ENCODE measurements at regions not wholly inside any gene's neighbourhood (a gene's known extent, or its start where the extent isn't known, plus 50 kb on each side); places are given as distances from the start of the nearest gene placed in this dataset.

DNA sequence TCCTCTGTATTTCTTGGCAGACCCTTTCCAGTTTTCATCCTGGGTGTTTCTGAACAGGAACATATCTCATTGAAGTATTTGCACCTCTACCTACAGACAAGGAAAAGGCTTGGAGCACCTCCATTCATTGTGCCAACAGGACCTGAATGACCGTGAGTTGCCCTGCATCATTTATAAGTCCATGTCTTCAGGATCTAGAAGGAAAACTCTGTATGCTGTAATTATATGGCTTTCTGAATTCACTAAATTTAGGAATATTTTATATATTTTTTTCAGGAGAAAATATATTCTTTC, 402.3 kb upstream of the SLC14A2 start:
- H3K9ac ChIP-seq = no peak overlapping the region
- peak overlapping the region; percentile 48 for H2AFZ ChIP-seq (replicated peaks)
- TF ChIP-seq EZH2 (IDR thresholded peaks at IDR 0.05) (no peak), EZH2phosphoT487 (IDR thresholded peaks at IDR 0.05) (no peak)
- TF ChIP-seq, protein P1, sequence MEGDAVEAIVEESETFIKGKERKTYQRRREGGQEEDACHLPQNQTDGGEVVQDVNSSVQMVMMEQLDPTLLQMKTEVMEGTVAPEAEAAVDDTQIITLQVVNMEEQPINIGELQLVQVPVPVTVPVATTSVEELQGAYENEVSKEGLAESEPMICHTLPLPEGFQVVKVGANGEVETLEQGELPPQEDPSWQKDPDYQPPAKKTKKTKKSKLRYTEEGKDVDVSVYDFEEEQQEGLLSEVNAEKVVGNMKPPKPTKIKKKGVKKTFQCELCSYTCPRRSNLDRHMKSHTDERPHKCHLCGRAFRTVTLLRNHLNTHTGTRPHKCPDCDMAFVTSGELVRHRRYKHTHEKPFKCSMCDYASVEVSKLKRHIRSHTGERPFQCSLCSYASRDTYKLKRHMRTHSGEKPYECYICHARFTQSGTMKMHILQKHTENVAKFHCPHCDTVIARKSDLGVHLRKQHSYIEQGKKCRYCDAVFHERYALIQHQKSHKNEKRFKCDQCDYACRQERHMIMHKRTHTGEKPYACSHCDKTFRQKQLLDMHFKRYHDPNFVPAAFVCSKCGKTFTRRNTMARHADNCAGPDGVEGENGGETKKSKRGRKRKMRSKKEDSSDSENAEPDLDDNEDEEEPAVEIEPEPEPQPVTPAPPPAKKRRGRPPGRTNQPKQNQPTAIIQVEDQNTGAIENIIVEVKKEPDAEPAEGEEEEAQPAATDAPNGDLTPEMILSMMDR (IDR thresholded peaks at IDR 0.05) = no peak
- H3K4me2 ChIP-seq = no peak overlapping the region
- Mint-ChIP-seq H3K4me1 (peaks cover 8% of the 10 kb centered on the region), H3K27me3 (ENCODE audit: insufficient read depth, low read depth) (no peaks in the 10 kb centered on the region), H3K9me3 (peaks cover 11% of the 10 kb centered on the region), H3K36me3 (no peaks in the 10 kb centered on the region), H3K4me3 (no peak overlapping the region), H3K27ac (no peak overlapping the region)
- no peak overlapping the region for H3K4me3 ChIP-seq
- DNase-seq (ENCODE audit: low spot score) = no peak
- no peaks in the 10 kb centered on the region for H3F3A ChIP-seq (ENCODE audit: low read depth)
- H3K27me3 ChIP-seq = no peaks in the 10 kb centered on the region
- no peaks in the 10 kb centered on the region for H3K4me1 ChIP-seq
- no peak overlapping the region for H3K27ac ChIP-seq
- no peaks in the 10 kb centered on the region for H4K20me1 ChIP-seq (ENCODE audit: low read depth)
- no peaks in the 10 kb centered on the region for H3K79me2 ChIP-seq (ENCODE audit: low read depth)
- no peaks in the 10 kb centered on the region for H3K9me3 ChIP-seq (ENCODE audit: low read depth)
- no peaks in the 10 kb centered on the region for H3K36me3 ChIP-seq

DNA sequence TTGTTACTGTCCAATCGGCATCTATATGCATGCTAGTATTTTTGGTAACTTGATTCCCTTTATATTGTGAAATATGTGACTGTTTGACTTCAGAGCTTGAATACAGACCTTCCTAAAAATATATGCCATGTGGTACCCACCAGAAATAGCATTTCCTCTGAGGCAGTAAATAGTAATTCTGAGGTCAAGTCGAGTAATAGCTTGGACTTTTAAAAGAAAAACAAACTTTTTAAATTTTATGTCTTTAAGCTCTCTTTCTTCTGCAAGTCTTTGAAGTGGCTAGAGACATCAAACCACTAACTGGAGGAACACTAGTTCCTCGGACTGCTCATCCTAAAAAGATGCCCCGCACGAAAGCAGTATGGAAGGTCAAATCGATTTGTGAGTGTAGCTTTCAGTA, 396.8 kb upstream of the SLC14A2 start:
- Histone ChIP-seq H3F3A (ENCODE audit: low read depth) (no peaks in the 10 kb centered on the region), H3K36me3 (no peaks in the 10 kb centered on the region), H3K27ac (no peak overlapping the region), H3K4me3 (no peak overlapping the region), H3K27me3 (no peaks in the 10 kb centered on the region), H3K79me2 (ENCODE audit: low read depth) (no peaks in the 10 kb centered on the region), H2AFZ (replicated peaks) (no peak overlapping the region), H4K20me1 (ENCODE audit: low read depth) (no peaks in the 10 kb centered on the region), H3K9ac (no peak overlapping the region), H3K4me1 (no peaks in the 10 kb centered on the region), H3K4me2 (no peak overlapping the region), H3K9me3 (ENCODE audit: low read depth) (no peaks in the 10 kb centered on the region)
- no peak overlapping the region for H3K27ac Mint-ChIP-seq
- peaks cover 8% of the 10 kb centered on the region for H3K4me1 Mint-ChIP-seq
- TF ChIP-seq, protein P1 (IDR thresholded peaks at IDR 0.05) = no peak
- TF ChIP-seq EZH2phosphoT487 (IDR thresholded peaks at IDR 0.05) = no peak
- TF ChIP-seq EZH2 (IDR thresholded peaks at IDR 0.05) = no peak
- no peaks in the 10 kb centered on the region for H3K36me3 Mint-ChIP-seq
- peaks cover 10% of the 10 kb centered on the region for H3K9me3 Mint-ChIP-seq
- DNase-seq (ENCODE audit: low spot score) = no peak
- no peaks in the 10 kb centered on the region for H3K27me3 Mint-ChIP-seq (ENCODE audit: insufficient read depth, low read depth)
- H3K4me3 Mint-ChIP-seq = no peak overlapping the region

DNA sequence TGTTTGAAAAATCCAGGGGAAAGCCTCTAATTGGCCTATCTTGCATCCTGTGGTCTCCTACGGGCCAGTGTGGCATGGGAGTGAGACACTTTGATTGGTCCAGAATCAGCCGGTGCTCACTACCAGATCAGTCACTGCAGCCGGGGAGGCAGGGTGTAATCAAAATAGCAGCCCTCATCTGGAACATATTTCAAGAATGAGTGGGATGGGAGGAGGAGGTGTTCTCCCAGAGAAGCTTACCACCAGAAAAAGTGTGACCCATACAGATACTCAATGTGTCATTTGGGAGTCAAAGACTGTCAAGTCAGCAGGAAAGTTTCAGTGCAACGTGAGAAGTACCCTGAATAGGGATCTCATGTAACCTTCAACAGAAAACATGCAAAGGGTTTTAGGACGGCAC, 393.9 kb upstream of the SLC14A2 start:
- Histone ChIP-seq H3K27ac (no peak overlapping the region), H3K4me2 (no peak overlapping the region), H3K9ac (no peak overlapping the region), H3F3A (ENCODE audit: low read depth) (no peaks in the 10 kb centered on the region), H3K27me3 (no peaks in the 10 kb centered on the region), H2AFZ (replicated peaks) (no peak overlapping the region), H3K4me3 (no peak overlapping the region), H3K79me2 (ENCODE audit: low read depth) (no peaks in the 10 kb centered on the region), H3K36me3 (no peaks in the 10 kb centered on the region), H4K20me1 (ENCODE audit: low read depth) (no peaks in the 10 kb centered on the region), H3K4me1 (no peaks in the 10 kb centered on the region), H3K9me3 (ENCODE audit: low read depth) (no peaks in the 10 kb centered on the region)
- Mint-ChIP-seq H3K36me3 (no peaks in the 10 kb centered on the region), H3K4me1 (no peaks in the 10 kb centered on the region), H3K4me3 (no peak overlapping the region), H3K27me3 (ENCODE audit: insufficient read depth, low read depth) (no peaks in the 10 kb centered on the region), H3K9me3 (peaks cover 7% of the 10 kb centered on the region), H3K27ac (no peak overlapping the region)
- TF ChIP-seq, protein P1 (IDR thresholded peaks at IDR 0.05) = no peak
- TF ChIP-seq EZH2phosphoT487 (IDR thresholded peaks at IDR 0.05) (no peak), EZH2 (IDR thresholded peaks at IDR 0.05) (no peak)
- no peak for DNase-seq (ENCODE audit: low spot score)

DNA sequence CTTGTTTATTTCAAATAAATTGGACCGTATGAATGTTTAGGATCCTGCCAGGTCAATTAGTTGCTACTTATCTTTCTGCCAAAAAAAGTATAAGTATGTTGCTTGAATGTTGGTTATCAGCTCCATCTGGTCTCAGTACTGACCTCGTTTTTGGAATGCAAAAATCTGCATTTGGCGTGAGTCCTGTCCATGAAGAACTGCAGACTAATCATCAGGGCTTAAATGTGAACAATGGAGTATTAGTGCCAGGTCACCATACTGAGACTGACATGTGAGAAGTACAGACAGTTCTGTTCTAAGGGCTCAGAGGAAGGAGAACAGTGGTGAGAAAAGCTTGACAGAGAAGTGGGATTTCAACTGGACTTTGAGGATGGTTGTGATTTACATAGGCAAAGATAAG, 393.1 kb upstream of the SLC14A2 start:
- TF ChIP-seq EZH2 (IDR thresholded peaks at IDR 0.05) (no peak), EZH2phosphoT487 (IDR thresholded peaks at IDR 0.05) (no peak)
- TF ChIP-seq, protein P1 (IDR thresholded peaks at IDR 0.05) = no peak
- Histone ChIP-seq H3K4me3 (no peak overlapping the region), H3K27me3 (no peaks in the 10 kb centered on the region), H3K9ac (no peak overlapping the region), H3K36me3 (no peaks in the 10 kb centered on the region), H3K4me1 (no peaks in the 10 kb centered on the region), H4K20me1 (ENCODE audit: low read depth) (no peaks in the 10 kb centered on the region), H2AFZ (replicated peaks) (no peak overlapping the region), H3K79me2 (ENCODE audit: low read depth) (no peaks in the 10 kb centered on the region), H3F3A (ENCODE audit: low read depth) (no peaks in the 10 kb centered on the region), H3K4me2 (no peak overlapping the region), H3K9me3 (ENCODE audit: low read depth) (no peaks in the 10 kb centered on the region), H3K27ac (no peak overlapping the region)
- DNase-seq (ENCODE audit: low spot score) = no peak
- no peak overlapping the region for H3K4me3 Mint-ChIP-seq
- no peaks in the 10 kb centered on the region for H3K4me1 Mint-ChIP-seq
- H3K9me3 Mint-ChIP-seq = peaks cover 7% of the 10 kb centered on the region
- no peaks in the 10 kb centered on the region for H3K36me3 Mint-ChIP-seq
- no peaks in the 10 kb centered on the region for H3K27me3 Mint-ChIP-seq (ENCODE audit: insufficient read depth, low read depth)
- H3K27ac Mint-ChIP-seq = no peak overlapping the region
